GM12891 (cell line): ENCODE measurements at regions not wholly inside any gene's neighbourhood (a gene's known extent, or its start where the extent isn't known, plus 50 kb on each side); places are given as distances from the start of the nearest gene placed in this dataset.
A peak's percentile ranks its signal among the peaks of the same experiment; 100 is the strongest.

Experiments
- DNase-seq: peaks from one replicate; pipeline ENCODE4 v3.0.0; 2011; ENCODE audit warnings: low spot score; ENCODE audit not compliant: insufficient read length
- FAIRE-seq: peaks from 2 replicates; lab custom pipeline; 2011; peaks lifted over from hg19 to GRCh38; lab: Jason Lieb, UNC
- PAX5 ChIP-seq: IDR thresholded peaks from 2 replicates; pipeline ENCODE4 v1.6.1; 2011; ENCODE audit warnings: low read length, moderate library complexity, mild to moderate bottlenecking; ENCODE audit not compliant: insufficient read depth, severe bottlenecking
- POLR2A ChIP-seq: IDR thresholded peaks from 2 replicates; pipeline ENCODE4 v1.6.1; 2011; ENCODE audit warnings: low read depth, low read length, control low read depth
- POLR2AphosphoS5 ChIP-seq: IDR thresholded peaks from 2 replicates; pipeline ENCODE4 v1.6.1; 2011; ENCODE audit warnings: low read depth, low read length, control low read depth
- POU2F2 ChIP-seq: IDR thresholded peaks from 2 replicates; pipeline ENCODE4 v1.6.1; 2011; ENCODE audit warnings: low read depth, mild to moderate bottlenecking, control low read depth, low read length, moderate library complexity
- SPI1 ChIP-seq: IDR thresholded peaks from 2 replicates; pipeline ENCODE4 v1.6.1; 2011; ENCODE audit warnings: low read depth, low read length, control low read depth
- TAF1 ChIP-seq: IDR thresholded peaks from 2 replicates; pipeline ENCODE4 v1.6.1; 2011; ENCODE audit warnings: low read depth, low read length, control low read depth

DNA sequence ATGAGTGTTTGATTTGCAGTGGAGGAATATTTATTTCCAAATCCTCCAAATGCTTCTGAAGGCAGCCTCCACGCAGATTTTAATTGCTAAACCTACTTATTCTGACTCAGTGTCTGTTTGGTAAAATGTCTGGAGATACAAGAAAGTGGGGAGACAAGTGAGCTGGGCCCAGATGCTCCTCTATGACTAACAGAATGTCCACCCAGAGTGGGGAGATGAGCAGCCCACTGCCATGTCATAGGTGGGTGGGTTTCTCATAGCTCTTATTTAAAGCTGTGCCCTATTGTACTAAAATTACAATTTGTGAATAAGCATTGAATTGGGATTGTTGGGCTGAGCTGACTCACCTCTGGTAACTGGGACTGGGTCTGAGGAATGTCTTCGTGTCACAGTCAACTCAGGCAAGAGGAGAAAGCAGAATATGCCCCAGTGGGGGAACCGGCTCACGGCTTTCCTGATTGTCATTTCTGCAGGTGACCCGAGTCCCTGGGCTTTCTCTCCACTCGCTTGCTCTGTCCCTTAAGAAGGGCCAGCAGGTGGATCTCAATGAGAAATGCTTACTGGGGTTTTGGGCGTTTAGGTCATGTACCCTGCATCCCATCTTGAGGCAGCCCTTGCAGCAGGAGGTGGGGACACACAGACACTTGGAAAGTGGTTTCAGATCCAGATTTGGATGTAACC, 116.3 kb upstream of the SPRED2 start:
- TF ChIP-seq POLR2A (no peak), POU2F2 (no peak), POLR2AphosphoS5 (no peak), SPI1 (no peak), PAX5 (no peak), TAF1 (no peak)
- FAIRE-seq (no peak), DNase-seq (no peak)

GRCh38 chr2:65548064-65548463, 115.7 kb upstream of the SPRED2 start:
- no peak for FAIRE-seq
- no peak for TF ChIP-seq TAF1
- DNase-seq = no peak

DNA sequence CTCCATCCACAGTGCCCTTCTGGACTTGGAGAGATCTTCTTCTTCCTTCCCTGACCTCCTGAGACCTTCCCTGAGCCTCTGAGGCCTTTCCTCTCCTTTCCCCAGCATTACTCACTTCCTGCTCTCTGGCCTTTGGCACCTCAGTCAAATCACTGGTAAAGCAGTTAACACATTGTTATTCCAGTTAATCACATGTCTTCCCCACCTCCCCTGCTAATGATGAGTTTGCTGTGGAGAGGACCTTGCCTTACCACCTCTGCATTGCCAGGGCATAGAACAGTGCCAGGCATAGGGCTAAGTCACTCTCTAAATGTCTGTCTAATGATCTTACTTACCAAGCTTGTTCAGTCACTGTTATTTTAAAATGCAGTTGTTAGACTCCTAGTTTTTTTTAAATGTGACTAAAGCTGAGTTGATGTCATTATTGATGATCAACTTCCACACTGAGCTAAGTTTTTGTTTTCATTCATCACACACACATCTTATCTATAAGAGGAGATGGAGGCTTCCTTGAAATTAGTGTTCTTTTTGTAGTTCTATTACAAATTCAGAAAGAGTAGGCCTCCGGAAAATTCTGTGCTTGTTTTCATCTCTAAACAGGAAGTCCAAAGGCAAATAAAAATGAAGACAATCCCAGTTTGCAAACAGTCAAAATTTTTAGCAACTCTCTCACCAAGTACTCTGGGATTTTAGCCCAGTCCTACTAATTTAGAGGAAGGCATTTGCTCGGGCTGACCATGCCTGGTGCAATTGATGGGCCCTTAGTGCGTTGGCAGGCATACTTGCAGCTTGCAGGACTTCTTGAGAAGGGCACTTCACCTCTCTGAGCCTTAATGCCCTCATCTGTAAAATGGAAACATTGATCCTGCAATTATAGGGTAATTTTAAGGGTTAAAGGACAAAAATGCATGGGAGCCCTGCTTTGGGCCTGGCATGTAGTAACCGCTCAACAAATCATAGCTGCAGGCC, 113.7 kb upstream of the SPRED2 start:
- DNase-seq = no peak
- TF ChIP-seq POU2F2 (no peak), POLR2A (no peak), POLR2AphosphoS5 (no peak), PAX5 (no peak), SPI1 (no peak), TAF1 (no peak)
- FAIRE-seq = no peak

- DNase-seq (no peak), FAIRE-seq (no peak)
- no peak for TF ChIP-seq POLR2AphosphoS5
- TF ChIP-seq TAF1 = no peak
- TF ChIP-seq PAX5 = no peak
- TF ChIP-seq SPI1 = no peak
- TF ChIP-seq POU2F2 = no peak
- no peak for TF ChIP-seq POLR2A
These were observed 109.4 kb upstream of the SPRED2 start for GRCh38 chr2:65541773-65542172.

DNA sequence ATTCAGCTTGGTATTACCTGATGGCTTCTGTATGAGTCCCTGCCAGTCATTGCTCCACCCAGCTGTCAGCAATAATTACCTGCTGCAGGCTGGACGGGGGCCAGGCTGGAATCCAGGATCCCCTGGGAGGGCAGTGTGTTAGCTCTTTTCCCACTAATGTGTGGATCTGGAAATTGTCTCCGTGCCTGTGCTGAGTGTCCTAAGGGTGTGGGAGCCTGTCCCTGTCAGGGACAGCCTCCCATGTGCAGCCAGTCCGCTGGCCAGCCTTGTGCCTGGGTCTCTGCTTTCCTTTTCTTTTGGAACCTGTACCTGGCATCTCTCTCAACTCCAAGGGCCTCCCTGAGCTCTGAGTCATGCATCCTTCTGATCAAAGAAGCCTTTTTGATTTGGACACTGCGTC, 107.2 kb upstream of the SPRED2 start:
- TF ChIP-seq PAX5 (no peak), POLR2AphosphoS5 (no peak), TAF1 (no peak), SPI1 (no peak)
- FAIRE-seq = no peak
- DNase-seq = no peak

DNA sequence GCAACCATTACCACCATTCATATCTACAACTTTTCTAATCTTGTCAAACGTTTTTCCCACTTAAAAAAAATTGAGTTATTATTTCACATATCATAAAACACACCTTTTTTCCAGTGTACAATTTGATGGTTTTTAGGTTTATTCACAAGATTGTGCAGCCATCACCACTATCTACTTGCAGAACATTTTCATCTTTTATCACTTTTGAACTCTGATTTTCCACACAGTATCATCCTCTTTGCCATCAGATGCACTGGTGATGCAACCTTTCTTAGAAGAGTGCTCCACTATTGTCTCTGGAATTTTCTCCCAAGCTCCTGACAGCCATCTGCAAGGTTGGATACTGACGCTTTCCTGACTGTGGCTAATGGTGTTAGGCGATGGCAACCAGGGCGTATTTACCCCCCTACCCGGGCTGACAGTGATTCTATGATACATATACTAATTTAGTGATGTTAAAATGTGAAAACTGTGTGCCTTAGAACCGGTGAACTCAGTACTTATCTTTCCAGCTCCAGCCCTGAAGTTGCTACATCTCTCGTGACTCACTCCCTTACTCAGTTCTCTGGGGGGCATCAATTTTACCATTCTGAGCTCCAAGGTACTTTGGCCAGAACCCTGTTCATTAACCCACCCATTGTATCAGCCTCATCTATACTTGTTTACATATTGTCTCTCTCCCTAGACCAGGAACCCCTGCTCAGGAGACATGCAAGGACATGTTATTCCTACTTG, 105.4 kb upstream of the SPRED2 start:
- no peak for DNase-seq
- TF ChIP-seq TAF1 (no peak), SPI1 (no peak), PAX5 (no peak), POLR2AphosphoS5 (no peak), POU2F2 (no peak), POLR2A (no peak)
- no peak for FAIRE-seq

DNA sequence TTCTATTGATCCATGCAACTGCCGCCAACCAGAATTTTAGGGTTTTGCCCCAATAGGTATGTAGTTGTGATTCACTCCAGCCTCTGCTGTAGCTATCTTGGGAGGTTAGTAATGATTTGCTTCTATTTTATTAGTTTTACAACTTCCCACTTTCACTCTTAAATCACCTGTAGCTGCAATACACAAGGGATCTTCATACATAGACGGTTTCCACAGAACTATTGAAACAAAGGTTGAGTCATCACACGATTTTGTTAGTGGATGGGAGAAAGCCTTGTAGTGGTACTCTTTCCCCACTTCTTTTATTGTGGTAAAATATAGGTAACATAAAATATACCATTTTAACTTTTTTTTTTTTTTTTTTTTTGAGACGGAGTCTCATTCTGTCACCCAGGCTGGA, 104.2 kb upstream of the SPRED2 start:
- DNase-seq (peak; percentile 36), FAIRE-seq (no peak)
- no peak for TF ChIP-seq TAF1
- TF ChIP-seq POU2F2 = no peak
- no peak for TF ChIP-seq POLR2AphosphoS5

DNA sequence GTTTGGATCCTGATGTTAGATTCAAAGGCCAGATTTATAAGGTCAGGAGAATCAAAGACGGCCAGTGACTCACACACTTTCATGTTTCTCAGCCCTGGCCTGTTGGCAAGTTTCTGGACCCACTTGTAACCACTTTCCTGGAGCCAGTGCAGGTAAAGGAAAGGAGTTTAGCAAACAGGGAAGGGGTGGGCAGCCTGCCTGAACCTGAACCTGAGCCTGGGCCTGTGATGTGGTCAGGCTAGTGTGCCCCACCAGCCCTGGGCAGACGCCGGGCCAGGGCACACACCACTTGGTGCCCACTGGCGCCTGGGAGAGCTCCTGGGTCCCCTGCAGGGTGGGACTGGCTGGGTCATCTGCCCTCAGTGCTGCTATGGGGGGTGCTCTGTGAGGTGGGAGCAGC, 100.5 kb upstream of the SPRED2 start:
- no peak for TF ChIP-seq POLR2A
- no peak for TF ChIP-seq POU2F2
- TF ChIP-seq SPI1 = no peak
- FAIRE-seq (no peak), DNase-seq (no peak)

GRCh38 chr2:65532326-65532725, 99.9 kb upstream of the SPRED2 start:
- DNase-seq (no peak), FAIRE-seq (no peak)
- TF ChIP-seq POU2F2 = no peak
- TF ChIP-seq PAX5 = no peak
- TF ChIP-seq TAF1 = no peak
- no peak for TF ChIP-seq SPI1

DNA sequence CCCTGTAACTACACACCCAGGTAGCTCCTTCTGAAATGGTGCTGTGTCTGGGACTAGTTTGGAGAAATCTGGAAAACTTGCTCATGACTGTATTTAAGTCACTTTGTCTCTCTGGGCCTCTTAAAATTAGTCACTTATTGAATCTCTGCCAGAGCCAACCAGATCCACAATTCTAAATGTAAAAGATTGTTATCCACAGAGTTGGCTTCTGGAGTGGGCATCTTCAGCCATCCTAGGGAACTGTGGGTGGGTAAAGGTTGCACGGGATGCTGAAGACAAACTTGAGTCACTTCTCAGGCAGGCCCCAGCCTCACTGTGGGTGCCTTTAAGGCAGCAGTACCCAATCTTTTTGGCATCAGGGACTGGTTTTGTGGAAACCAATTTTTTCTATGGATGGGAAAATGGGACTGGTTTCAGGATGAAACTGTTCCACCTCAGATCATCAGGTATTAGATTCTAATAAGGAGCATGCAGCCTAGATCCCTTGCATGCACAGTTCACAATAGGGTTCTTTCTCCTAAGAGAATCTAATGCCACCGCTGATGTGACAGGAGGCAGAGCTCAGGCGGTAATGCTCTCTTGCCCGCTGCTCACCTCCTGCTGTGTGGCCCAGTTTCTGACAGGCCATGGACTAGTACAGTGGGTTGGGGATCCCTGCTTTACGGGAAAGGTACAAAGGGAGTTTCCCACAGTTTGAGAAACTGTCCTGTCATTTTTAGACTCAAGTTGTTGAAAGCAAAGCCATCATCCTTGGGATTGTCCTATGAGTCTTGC, 98.3 kb upstream of the SPRED2 start:
- no peak for TF ChIP-seq TAF1
- TF ChIP-seq PAX5 = no peak

More for the DNA sequence above, 98.3 kb upstream of the SPRED2 start:
- DNase-seq = no peak
- FAIRE-seq = no peak
